WTC11 (cell line): ENCODE measurements at regions not wholly inside any gene's neighbourhood (a gene's known extent, or its start where the extent isn't known, plus 50 kb on each side); places are given as distances from the start of the nearest gene placed in this dataset.

Experiments
- ATAC-seq: fragments of 200-7000 bp; cut with Tn5 transposase; 2 replicates; pipeline ENCODE4 v1.10.0; 2021; ENCODE audit warnings: mild to moderate bottlenecking, moderate library complexity
- CTCF ChIA-PET: fragments of 300-600 bp; sonication (Branson Sonifier 250); formaldehyde crosslinking; loops from one replicate; lab custom pipeline; 2021; ENCODE audit warnings: antibody characterized with exemption; lab: Charles Lee
- POLR2A ChIA-PET: fragments of 350-600 bp; sonication (Branson Sonifier 250); formaldehyde crosslinking; loops from one replicate; lab custom pipeline; 2021; ENCODE audit warnings: antibody characterized with exemption; lab: Charles Lee
- DNase-seq: peaks from one replicate; pipeline ENCODE4 v3.0.0; 2021; ENCODE audit warnings: low spot score
- H3K27ac Mint-ChIP-seq: 2 replicates; pipeline ENCODE4 v1.8.0; 2021; ENCODE audit warnings: mixed read lengths
- H3K27me3 Mint-ChIP-seq: 2 replicates; pipeline ENCODE4 v1.8.0; 2021; ENCODE audit warnings: low read depth, mild to moderate bottlenecking, moderate library complexity, mixed read lengths
- H3K36me3 Mint-ChIP-seq: 2 replicates; pipeline ENCODE4 v1.8.0; 2021; ENCODE audit warnings: mixed read lengths
- H3K4me1 Mint-ChIP-seq: 2 replicates; pipeline ENCODE4 v1.8.0; 2022; ENCODE audit warnings: mixed read lengths
- H3K4me3 Mint-ChIP-seq: 2 replicates; pipeline ENCODE4 v1.8.0; 2021; ENCODE audit warnings: mild to moderate bottlenecking, moderate library complexity, mixed read lengths
- H3K9me3 Mint-ChIP-seq: 2 replicates; pipeline ENCODE4 v1.8.0; 2021; ENCODE audit warnings: mixed read lengths
- CREM ChIP-seq: sonication (generic); formaldehyde crosslinking; IDR thresholded peaks from 2 replicates; pipeline ENCODE4 v1.8.1; 2022; ENCODE audit warnings: mild to moderate bottlenecking, missing genetic modification reagents, moderate library complexity
- FOXJ3 ChIP-seq: sonication (generic); formaldehyde crosslinking; IDR thresholded peaks from 2 replicates; pipeline ENCODE4 v1.9.0; 2021; ENCODE audit warnings: missing genetic modification reagents, mild to moderate bottlenecking, borderline replicate concordance
- GRHL2 ChIP-seq: fragments of 250-450 bp; sonication (Bioruptor Pico); IDR thresholded peaks from 2 replicates; pipeline ENCODE4 v1.8.0; 2022; ENCODE audit warnings: mild to moderate bottlenecking, moderate library complexity; ENCODE audit not compliant: insufficient replicate concordance, severe bottlenecking
- HMGA2 ChIP-seq: fragments of 250-450 bp; sonication (Bioruptor Pico); IDR thresholded peaks from 2 replicates; pipeline ENCODE4 v1.4.0; 2021; ENCODE audit warnings: mild to moderate bottlenecking, moderate library complexity
- NFE2L1 ChIP-seq: sonication (generic); formaldehyde crosslinking; IDR thresholded peaks from 2 replicates; pipeline ENCODE4 v1.8.1; 2023; ENCODE audit warnings: missing genetic modification reagents
- NFYB ChIP-seq: sonication (generic); formaldehyde crosslinking; conservative IDR thresholded peaks from 2 replicates; pipeline ENCODE4 v1.8.0; 2022; ENCODE audit warnings: low read depth, missing genetic modification reagents
- NR1H2 ChIP-seq: sonication (generic); formaldehyde crosslinking; IDR thresholded peaks from 2 replicates; pipeline ENCODE4 v1.9.0; 2021; ENCODE audit warnings: mild to moderate bottlenecking, moderate library complexity, missing genetic modification reagents
- OVOL2 ChIP-seq: fragments of 250-450 bp; sonication (Bioruptor Pico); IDR thresholded peaks from 2 replicates; pipeline ENCODE4 v1.9.0; 2021; ENCODE audit warnings: mild to moderate bottlenecking, borderline replicate concordance
- SP1 ChIP-seq: sonication (generic); formaldehyde crosslinking; conservative IDR thresholded peaks from 2 replicates; pipeline ENCODE4 v1.8.1; 2022; ENCODE audit warnings: missing genetic modification reagents
- STAT6 ChIP-seq: sonication (generic); formaldehyde crosslinking; conservative IDR thresholded peaks from 2 replicates; pipeline ENCODE4 v1.8.1; 2023; ENCODE audit warnings: mild to moderate bottlenecking, low read depth, missing genetic modification reagents, moderate library complexity
- USF1 ChIP-seq: sonication (generic); formaldehyde crosslinking; IDR thresholded peaks from 2 replicates; pipeline ENCODE4 v1.8.0; 2022; ENCODE audit warnings: mild to moderate bottlenecking, missing genetic modification reagents
- ZNF138 ChIP-seq: sonication (generic); formaldehyde crosslinking; conservative IDR thresholded peaks from 2 replicates; pipeline ENCODE4 v1.8.1; 2022; ENCODE audit warnings: mild to moderate bottlenecking, moderate library complexity, missing genetic modification reagents
- ZNF219 ChIP-seq: sonication (generic); formaldehyde crosslinking; IDR thresholded peaks from 2 replicates; pipeline ENCODE4 v1.8.0; 2023; ENCODE audit warnings: missing genetic modification reagents, mild to moderate bottlenecking, borderline replicate concordance
- ZNF425 ChIP-seq: fragments of 250-450 bp; sonication (Bioruptor Pico); conservative IDR thresholded peaks from 2 replicates; pipeline ENCODE4 v1.9.0; 2021; ENCODE audit warnings: mild to moderate bottlenecking
- ZNF671 ChIP-seq: fragments of 250-450 bp; sonication (Bioruptor Pico); IDR thresholded peaks from 2 replicates; pipeline ENCODE4 v1.8.0; 2021; ENCODE audit warnings: mild to moderate bottlenecking
- TF ChIP-seq, protein P1 (sequence below): fragments of 250-450 bp; sonication (Bioruptor Pico); IDR thresholded peaks from 2 replicates; pipeline ENCODE4 v1.8.0; 2021; ENCODE audit warnings: mild to moderate bottlenecking
- TF ChIP-seq, protein P2 (sequence below): sonication (generic); formaldehyde crosslinking; IDR thresholded peaks from 2 replicates; pipeline ENCODE4 v1.8.0; 2022; ENCODE audit warnings: mild to moderate bottlenecking, missing genetic modification reagents
- TF ChIP-seq, protein P3 (sequence below): fragments of 250-450 bp; sonication (Bioruptor Pico); IDR thresholded peaks from 2 replicates; pipeline ENCODE4 v1.9.0; 2021; ENCODE audit warnings: mild to moderate bottlenecking, borderline replicate concordance

DNA sequence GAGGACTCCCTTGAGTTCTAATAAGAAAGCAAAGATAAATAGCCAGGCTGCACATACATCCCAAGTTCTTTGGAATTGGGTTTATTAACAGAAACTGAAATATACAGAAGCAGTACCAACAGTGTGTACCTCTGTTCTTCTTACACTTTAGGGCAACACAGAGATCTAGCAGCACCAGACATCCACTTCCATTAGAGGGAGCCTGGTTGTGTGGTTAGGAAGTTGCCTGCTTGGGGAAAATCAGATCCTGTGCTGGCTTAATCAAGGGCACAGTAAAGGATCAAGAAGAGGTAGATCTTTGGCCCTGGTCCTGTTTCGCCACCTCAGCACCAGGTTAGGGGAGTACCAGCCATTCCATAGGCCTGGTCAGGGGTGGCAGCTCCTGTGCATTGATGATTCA, 231.1 kb upstream of the ARHGAP24 start (continued):
- TF ChIP-seq, protein P1, sequence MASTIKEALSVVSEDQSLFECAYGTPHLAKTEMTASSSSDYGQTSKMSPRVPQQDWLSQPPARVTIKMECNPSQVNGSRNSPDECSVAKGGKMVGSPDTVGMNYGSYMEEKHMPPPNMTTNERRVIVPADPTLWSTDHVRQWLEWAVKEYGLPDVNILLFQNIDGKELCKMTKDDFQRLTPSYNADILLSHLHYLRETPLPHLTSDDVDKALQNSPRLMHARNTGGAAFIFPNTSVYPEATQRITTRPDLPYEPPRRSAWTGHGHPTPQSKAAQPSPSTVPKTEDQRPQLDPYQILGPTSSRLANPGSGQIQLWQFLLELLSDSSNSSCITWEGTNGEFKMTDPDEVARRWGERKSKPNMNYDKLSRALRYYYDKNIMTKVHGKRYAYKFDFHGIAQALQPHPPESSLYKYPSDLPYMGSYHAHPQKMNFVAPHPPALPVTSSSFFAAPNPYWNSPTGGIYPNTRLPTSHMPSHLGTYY (CRISPR knock-in tag) = no peak
- TF ChIP-seq, protein P2, sequence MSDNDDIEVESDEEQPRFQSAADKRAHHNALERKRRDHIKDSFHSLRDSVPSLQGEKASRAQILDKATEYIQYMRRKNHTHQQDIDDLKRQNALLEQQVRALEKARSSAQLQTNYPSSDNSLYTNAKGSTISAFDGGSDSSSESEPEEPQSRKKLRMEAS (CRISPR knock-in tag) = no peak
- TF ChIP-seq NR1H2 = no peak
- no peak for TF ChIP-seq CREM (CRISPR knock-in tag)
- TF ChIP-seq ZNF219 (CRISPR knock-in tag) = no peak
- no peak for TF ChIP-seq ZNF671
- TF ChIP-seq GRHL2 = no peak

- CTCF ChIA-PET = no interaction called here
- Mint-ChIP-seq H3K4me3 (no peak overlapping the region), H3K4me1 (no peaks in the 10 kb centered on the region), H3K27ac (no peak overlapping the region), H3K27me3 (no peaks in the 10 kb centered on the region; the same call in 1 of the 2 replicates), H3K9me3 (0 out of 2 replicates have a peak, but pooled peaks cover 6% of the 10 kb centered on the region), H3K36me3 (no peaks in the 10 kb centered on the region)
- no peak for TF ChIP-seq NFYB (CRISPR knock-in tag)
- POLR2A ChIA-PET = no interaction called here
- DNase-seq = no peak
- no peak for ATAC-seq
Observed at GRCh38 chr4:85244638-85245037, 230.3 kb upstream of the ARHGAP24 start.

DNA sequence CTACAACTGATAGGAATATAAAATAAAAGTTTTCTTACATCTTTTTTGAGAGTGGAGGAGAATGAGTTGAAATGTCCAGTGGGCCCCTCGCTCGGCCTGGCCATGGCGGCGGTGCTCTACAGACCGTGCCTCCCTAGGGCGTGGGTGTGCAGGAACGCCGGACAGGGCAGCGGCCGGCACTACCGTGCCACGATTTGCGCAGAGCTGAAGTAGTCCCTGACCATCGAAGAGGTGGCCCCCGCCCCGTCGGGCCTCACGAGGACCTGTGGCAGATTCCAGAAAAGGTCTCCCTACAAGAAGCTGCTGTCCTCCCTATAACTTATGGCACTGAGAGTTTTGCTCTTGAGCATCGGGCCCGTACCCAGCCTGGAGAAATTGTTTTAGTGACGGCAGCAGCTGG, 228.9 kb upstream of the ARHGAP24 start:
- no peaks in the 10 kb centered on the region for H3K9me3 Mint-ChIP-seq
- CTCF ChIA-PET = no interaction called here
- DNase-seq (no peak), ATAC-seq (no peak)
- no peaks in the 10 kb centered on the region for H3K27me3 Mint-ChIP-seq
- H3K27ac Mint-ChIP-seq = no peak overlapping the region
- POLR2A ChIA-PET = no interaction called here
- no peaks in the 10 kb centered on the region for H3K4me1 Mint-ChIP-seq
- H3K36me3 Mint-ChIP-seq = no peaks in the 10 kb centered on the region
- no peak overlapping the region for H3K4me3 Mint-ChIP-seq
- no peak for TF ChIP-seq OVOL2 (CRISPR knock-in tag)
- no peak for TF ChIP-seq SP1
- TF ChIP-seq HMGA2 (CRISPR knock-in tag) = no peak
- no peak for TF ChIP-seq ZNF425 (CRISPR knock-in tag)
- no peak for TF ChIP-seq STAT6
- TF ChIP-seq NFE2L1 (CRISPR knock-in tag) = no peak
- TF ChIP-seq FOXJ3 (CRISPR knock-in tag) = no peak
- TF ChIP-seq USF1 (CRISPR knock-in tag) = no peak
- TF ChIP-seq, protein P3, sequence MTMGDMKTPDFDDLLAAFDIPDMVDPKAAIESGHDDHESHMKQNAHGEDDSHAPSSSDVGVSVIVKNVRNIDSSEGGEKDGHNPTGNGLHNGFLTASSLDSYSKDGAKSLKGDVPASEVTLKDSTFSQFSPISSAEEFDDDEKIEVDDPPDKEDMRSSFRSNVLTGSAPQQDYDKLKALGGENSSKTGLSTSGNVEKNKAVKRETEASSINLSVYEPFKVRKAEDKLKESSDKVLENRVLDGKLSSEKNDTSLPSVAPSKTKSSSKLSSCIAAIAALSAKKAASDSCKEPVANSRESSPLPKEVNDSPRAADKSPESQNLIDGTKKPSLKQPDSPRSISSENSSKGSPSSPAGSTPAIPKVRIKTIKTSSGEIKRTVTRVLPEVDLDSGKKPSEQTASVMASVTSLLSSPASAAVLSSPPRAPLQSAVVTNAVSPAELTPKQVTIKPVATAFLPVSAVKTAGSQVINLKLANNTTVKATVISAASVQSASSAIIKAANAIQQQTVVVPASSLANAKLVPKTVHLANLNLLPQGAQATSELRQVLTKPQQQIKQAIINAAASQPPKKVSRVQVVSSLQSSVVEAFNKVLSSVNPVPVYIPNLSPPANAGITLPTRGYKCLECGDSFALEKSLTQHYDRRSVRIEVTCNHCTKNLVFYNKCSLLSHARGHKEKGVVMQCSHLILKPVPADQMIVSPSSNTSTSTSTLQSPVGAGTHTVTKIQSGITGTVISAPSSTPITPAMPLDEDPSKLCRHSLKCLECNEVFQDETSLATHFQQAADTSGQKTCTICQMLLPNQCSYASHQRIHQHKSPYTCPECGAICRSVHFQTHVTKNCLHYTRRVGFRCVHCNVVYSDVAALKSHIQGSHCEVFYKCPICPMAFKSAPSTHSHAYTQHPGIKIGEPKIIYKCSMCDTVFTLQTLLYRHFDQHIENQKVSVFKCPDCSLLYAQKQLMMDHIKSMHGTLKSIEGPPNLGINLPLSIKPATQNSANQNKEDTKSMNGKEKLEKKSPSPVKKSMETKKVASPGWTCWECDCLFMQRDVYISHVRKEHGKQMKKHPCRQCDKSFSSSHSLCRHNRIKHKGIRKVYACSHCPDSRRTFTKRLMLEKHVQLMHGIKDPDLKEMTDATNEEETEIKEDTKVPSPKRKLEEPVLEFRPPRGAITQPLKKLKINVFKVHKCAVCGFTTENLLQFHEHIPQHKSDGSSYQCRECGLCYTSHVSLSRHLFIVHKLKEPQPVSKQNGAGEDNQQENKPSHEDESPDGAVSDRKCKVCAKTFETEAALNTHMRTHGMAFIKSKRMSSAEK (CRISPR knock-in tag) = no peak
- TF ChIP-seq ZNF138 (CRISPR knock-in tag) = no peak
- TF ChIP-seq ZNF671 = no peak
